HCT116 (cell line): ENCODE measurements at regions not wholly inside any gene's neighbourhood (a gene's known extent, or its start where the extent isn't known, plus 50 kb on each side); places are given as distances from the start of the nearest gene placed in this dataset.
A peak's percentile ranks its signal among the peaks of the same experiment; 100 is the strongest.

ENCODE experiments used
- ATAC-seq: fragments of 200-7000 bp; cut with Tn5 transposase; 2 replicates; pipeline ENCODE4 v1.9.1; 2020; ENCODE audit warnings: mild to moderate bottlenecking, moderate library complexity
- BruUV-seq: library from RNA; stranded (reverse); fragments of 400-500 nt; replicated peaks from 2 replicates; lab custom pipeline; 2021; lab: Mats Ljungman, UMichigan
- CTCF ChIA-PET: fragments of 300-600 bp; sonication (Branson Sonifier 250); formaldehyde crosslinking; loops from one replicate; lab custom pipeline; 2021; ENCODE audit warnings: antibody characterized with exemption; lab: Charles Lee
- POLR2A ChIA-PET: fragments of 300-600, 350-600 bp; sonication (Branson Sonifier 250); formaldehyde crosslinking; loops from one replicate; lab custom pipeline; 2021; ENCODE audit warnings: antibody characterized with exemption; lab: Charles Lee
- RAD21 ChIA-PET, 2 experiments: fragments of 300-600 bp; sonication (Branson Sonifier 250); formaldehyde crosslinking; loops; one replicate each; lab custom pipeline; 2023; ENCODE audit warnings: low total read pairs in 2 of 2; ENCODE audit not compliant: uncharacterized antibody in 2 of 2, unreplicated experiment in 2 of 2, low non-redundant PET in 1 of 2; lab: Charles Lee
- DNase-seq: peaks from one replicate; pipeline ENCODE4 v3.0.0-alpha.2; 2010; ENCODE audit warnings: low read depth, low spot score
- H2AFZ ChIP-seq: fragments of 200-600 bp; shearing (Covaris generic), sonication (generic); 2 replicates; pipeline ENCODE4 v1.6.1; 2017; ENCODE audit warnings: low read depth, mixed run types, mixed read lengths, antibody characterized with exemption, low read length; ENCODE audit not compliant: poor library complexity, severe bottlenecking
- H3K27ac ChIP-seq: 2 replicates; pipeline ENCODE4 v1.5.1; 2012; ENCODE audit warnings: low read depth, low read length
- H3K27me3 ChIP-seq: fragments of 200-600 bp; sonication (generic); 2 replicates; pipeline ENCODE4 v1.6.1; 2016; ENCODE audit warnings: mixed run types, low read length, mixed read lengths; ENCODE audit not compliant: insufficient read depth
- H3K36me3 ChIP-seq, 2 experiments: fragments of 200-500 bp in 1 of 2; fragments of 200-600 bp in 1 of 2; sonication (Bioruptor generic) in 1 of 2; sonication (generic) in 1 of 2; 2 replicates each; pipeline versions ENCODE4 v1.5.1 to v1.6.1; 2014 to 2016; ENCODE audit warnings: low read length in 2 of 2, inconsistent platforms in 1 of 2, mixed read lengths in 1 of 2, mixed run types in 1 of 2; ENCODE audit not compliant: insufficient read depth in 2 of 2, control insufficient read depth in 1 of 2
- H3K4me1 ChIP-seq, 2 experiments: fragments of 200-600 bp in 1 of 2; sonication (generic) in 1 of 2; 2 replicates each; pipeline versions ENCODE4 v1.5.1 to v1.6.1; 2012 to 2017; ENCODE audit warnings: low read length in 2 of 2, inconsistent platforms in 1 of 2, mild to moderate bottlenecking in 1 of 2, mixed read lengths in 1 of 2, mixed run types in 1 of 2, moderate library complexity in 1 of 2; ENCODE audit not compliant: insufficient read depth in 2 of 2, control insufficient read depth in 1 of 2
- H3K4me2 ChIP-seq: fragments of 200-600 bp; sonication (generic); 2 replicates; pipeline ENCODE4 v1.6.1; 2017; ENCODE audit warnings: mixed run types, low read length, mixed read lengths
- H3K4me3 ChIP-seq, 2 experiments: fragments of 200-600 bp in 1 of 2; sonication (generic) in 1 of 2; replicated peaks in 1 of 2; 2 replicates each; pipeline ENCODE4 v1.5.1; 2011 to 2016; ENCODE audit warnings: low read length in 2 of 2, control low read depth in 1 of 2, low read depth in 1 of 2, mild to moderate bottlenecking in 1 of 2, mixed read lengths in 1 of 2, mixed run types in 1 of 2
- H3K79me2 ChIP-seq: fragments of 200-600 bp; sonication (generic); 2 replicates; pipeline ENCODE4 v1.6.1; 2017; ENCODE audit warnings: mild to moderate bottlenecking, mixed run types, low read length, moderate library complexity, mixed read lengths; ENCODE audit not compliant: insufficient read depth
- H3K9ac ChIP-seq: fragments of 200-600 bp; sonication (generic); 2 replicates; pipeline ENCODE4 v1.6.1; 2016; ENCODE audit warnings: low read length, mixed read lengths
- H3K9me2 ChIP-seq: fragments of 200-600 bp; sonication (generic), shearing (Covaris generic); 2 replicates; pipeline ENCODE4 v1.6.1; 2017; ENCODE audit warnings: mixed run types, mild to moderate bottlenecking, moderate library complexity; ENCODE audit not compliant: insufficient read depth
- H3K9me3 ChIP-seq, 2 experiments: fragments of 200-500 bp in 1 of 2; fragments of 200-600 bp in 1 of 2; sonication (Bioruptor generic) in 1 of 2; sonication (generic) in 1 of 2; 2 replicates each; pipeline ENCODE4 v1.6.1; 2014 to 2017; ENCODE audit warnings: low read length in 2 of 2, mixed read lengths in 2 of 2, inconsistent platforms in 1 of 2, low read depth in 1 of 2, mild to moderate bottlenecking in 1 of 2, mixed run types in 1 of 2, moderate library complexity in 1 of 2; ENCODE audit not compliant: control insufficient read depth in 1 of 2, insufficient read depth in 1 of 2
- H4K20me1 ChIP-seq: fragments of 200-600 bp; sonication (generic), shearing (Covaris generic); 2 replicates; pipeline ENCODE4 v1.6.1; 2017; ENCODE audit warnings: mixed run types, mild to moderate bottlenecking, moderate library complexity; ENCODE audit not compliant: insufficient read depth
- CBX3 ChIP-seq: IDR thresholded peaks from 2 replicates; pipeline ENCODE4 v1.6.1; 2012; ENCODE audit warnings: low read depth
- ELF1 ChIP-seq: IDR thresholded peaks from 2 replicates; pipeline ENCODE4 v1.6.1; 2012; ENCODE audit warnings: low read depth, borderline replicate concordance
- EZH2 ChIP-seq: fragments of 200-600 bp; sonication (generic); IDR thresholded peaks from 2 replicates; pipeline ENCODE4 v1.6.1; 2017; ENCODE audit warnings: antibody characterized with exemption, mixed run types
- EZH2phosphoT487 ChIP-seq: fragments of 200-600 bp; IDR thresholded peaks from 2 replicates; pipeline ENCODE4 v1.6.1; 2018; ENCODE audit warnings: antibody characterized with exemption, borderline replicate concordance
- JUND ChIP-seq: IDR thresholded peaks from 2 replicates; pipeline ENCODE4 v1.6.1; 2012
- MAX ChIP-seq: IDR thresholded peaks from 2 replicates; pipeline ENCODE4 v1.6.1; 2012
- POLR2A ChIP-seq: IDR thresholded peaks from 2 replicates; pipeline ENCODE4 v1.7.0; 2011; ENCODE audit warnings: borderline replicate concordance; ENCODE audit not compliant: insufficient read depth, insufficient read length; ENCODE audit errors: extremely low read depth
- POLR2AphosphoS5 ChIP-seq: IDR thresholded peaks from 2 replicates; pipeline ENCODE4 v1.6.1; 2011; ENCODE audit warnings: mild to moderate bottlenecking, low read depth, low read length, moderate library complexity
- RAD21 ChIP-seq: IDR thresholded peaks from 2 replicates; pipeline ENCODE4 v1.6.1; 2012; ENCODE audit warnings: low read depth, mild to moderate bottlenecking
- SP1 ChIP-seq: IDR thresholded peaks from 2 replicates; pipeline ENCODE4 v1.6.1; 2012; ENCODE audit warnings: low read depth
- SRF ChIP-seq: IDR thresholded peaks from 2 replicates; pipeline ENCODE4 v1.6.1; 2012; ENCODE audit warnings: low read depth
- TCF7L2 ChIP-seq: IDR thresholded peaks from 2 replicates; pipeline ENCODE4 v1.7.0; 2011; ENCODE audit warnings: borderline replicate concordance, inconsistent platforms; ENCODE audit not compliant: insufficient read depth, insufficient read length; ENCODE audit errors: extremely low read depth
- YY1 ChIP-seq: IDR thresholded peaks from 2 replicates; pipeline ENCODE4 v1.6.1; 2011; ENCODE audit warnings: low read length, low read depth, moderate library complexity, mild to moderate bottlenecking; ENCODE audit not compliant: insufficient replicate concordance; ENCODE audit errors: extremely low read depth
- ZBTB33 ChIP-seq: IDR thresholded peaks from 2 replicates; pipeline ENCODE4 v1.6.1; 2011; ENCODE audit warnings: mild to moderate bottlenecking, low read length, moderate library complexity; ENCODE audit not compliant: insufficient replicate concordance; ENCODE audit errors: extremely low read depth
- ZFX ChIP-seq: fragments of 450-650 bp; IDR thresholded peaks from 2 replicates; pipeline ENCODE4 v1.6.1; 2017
- ZNF274 ChIP-seq: fragments of 200-500 bp; sonication (Bioruptor generic); IDR thresholded peaks from 2 replicates; pipeline ENCODE4 v1.6.1; 2014; ENCODE audit warnings: mild to moderate bottlenecking, low read depth, low read length, inconsistent platforms
- intact Hi-C: fragments of 100-400 bp; cut with micrococcal nuclease; formaldehyde crosslinking; loops from 2 replicates; pipeline ENCODE4 v1.10.0; 2022

GRCh38 chr16:87240211-87241136 is 76.7 kb downstream of the C16orf95 start:
- ChIA-PET POLR2A (no interaction called here), CTCF (no interaction called here), RAD21 (no interaction called here)
- Histone ChIP-seq H3K36me3 (no peaks in the 10 kb centered on the region), H4K20me1 (no peaks in the 10 kb centered on the region), H3K9me2 (no peaks in the 10 kb centered on the region), H3K9me3 (no peaks in the 10 kb centered on the region), H3K27ac (no peak overlapping the region), H2AFZ (no peak overlapping the region), H3K4me3 (no peak overlapping the region), H3K4me2 (peak overlapping the region; percentile 17)
- DNase-seq, result no peak
- intact Hi-C loops, result no loop called here
- BruUV-seq, result no TSS peak
- TF ChIP-seq POLR2AphosphoS5, result no peak
- no peak for TF ChIP-seq ELF1
- TF ChIP-seq SP1, result no peak
- TF ChIP-seq CBX3, result no peak
- no peak for TF ChIP-seq EZH2phosphoT487
- no peak for TF ChIP-seq TCF7L2
- TF ChIP-seq SRF, result no peak
- no peak for TF ChIP-seq MAX
- no peak for TF ChIP-seq EZH2
- TF ChIP-seq ZNF274, result no peak
- TF ChIP-seq ZFX, result no peak
- no peak for TF ChIP-seq JUND
- TF ChIP-seq POLR2A, result no peak
- no peak for TF ChIP-seq RAD21
- TF ChIP-seq ZBTB33, result no peak
- TF ChIP-seq YY1, result no peak
- TF ChIP-seq, all 23 proteins: peak for 0
- H3K79me2 ChIP-seq, result no peaks in the 10 kb centered on the region
- H3K4me1 ChIP-seq, result peaks cover 0 to 23% of the 10 kb centered on the region in 2 experiments; a peak in 2 of 4 replicates
- no peak overlapping the region for H3K9ac ChIP-seq
- H3K27me3 ChIP-seq, result no peaks in the 10 kb centered on the region
- no peak for ATAC-seq
